ENCODE measurements at regions not wholly inside any gene's neighbourhood (a gene's known extent, or its start where the extent isn't known, plus 50 kb on each side); places are given as distances from the start of the nearest gene placed in this dataset.

DNA sequence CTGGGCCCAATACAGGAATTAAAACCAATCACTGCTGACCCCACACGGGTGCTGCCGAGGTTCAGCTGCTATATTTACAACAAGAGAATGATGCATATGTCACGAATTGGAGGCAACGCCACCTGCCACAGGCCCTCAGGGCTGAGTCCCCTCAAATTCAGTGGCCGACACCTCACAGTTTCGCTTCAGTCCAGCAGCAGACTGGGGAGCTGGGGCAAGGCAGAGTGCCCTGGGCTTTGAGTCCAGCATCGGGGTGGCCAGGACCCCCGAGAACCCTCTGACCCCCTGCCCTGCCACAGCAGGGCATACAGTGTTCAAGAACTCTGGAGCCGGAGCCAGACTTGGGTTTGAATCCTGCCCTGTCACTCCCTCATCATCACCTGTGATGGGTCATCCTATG, 247.2 kb downstream of the CTTN start:
- Histone ChIP-seq H3K4me3 (no peak overlapping the region), H3K27ac (no peak overlapping the region), H3K9me3 (no peaks in the 10 kb centered on the region), H3K27me3 (no peaks in the 10 kb centered on the region), H3K4me1 (ENCODE audit: insufficient read depth) (no peaks in the 10 kb centered on the region), H3K36me3 (no peaks in the 10 kb centered on the region)
- no peak for DNase-seq
- WGBS, 3 donors, result 68 to 72% (median 70%) methylated on average over 9 of the region's 9 CpGs
- intact Hi-C loops (cut with DNase I), result no loop called here
- TF ChIP-seq POLR2A (IDR thresholded peaks at IDR 0.05) (no peak), EP300 (IDR thresholded peaks at IDR 0.05) (no peak)
- TF ChIP-seq, protein P1, sequence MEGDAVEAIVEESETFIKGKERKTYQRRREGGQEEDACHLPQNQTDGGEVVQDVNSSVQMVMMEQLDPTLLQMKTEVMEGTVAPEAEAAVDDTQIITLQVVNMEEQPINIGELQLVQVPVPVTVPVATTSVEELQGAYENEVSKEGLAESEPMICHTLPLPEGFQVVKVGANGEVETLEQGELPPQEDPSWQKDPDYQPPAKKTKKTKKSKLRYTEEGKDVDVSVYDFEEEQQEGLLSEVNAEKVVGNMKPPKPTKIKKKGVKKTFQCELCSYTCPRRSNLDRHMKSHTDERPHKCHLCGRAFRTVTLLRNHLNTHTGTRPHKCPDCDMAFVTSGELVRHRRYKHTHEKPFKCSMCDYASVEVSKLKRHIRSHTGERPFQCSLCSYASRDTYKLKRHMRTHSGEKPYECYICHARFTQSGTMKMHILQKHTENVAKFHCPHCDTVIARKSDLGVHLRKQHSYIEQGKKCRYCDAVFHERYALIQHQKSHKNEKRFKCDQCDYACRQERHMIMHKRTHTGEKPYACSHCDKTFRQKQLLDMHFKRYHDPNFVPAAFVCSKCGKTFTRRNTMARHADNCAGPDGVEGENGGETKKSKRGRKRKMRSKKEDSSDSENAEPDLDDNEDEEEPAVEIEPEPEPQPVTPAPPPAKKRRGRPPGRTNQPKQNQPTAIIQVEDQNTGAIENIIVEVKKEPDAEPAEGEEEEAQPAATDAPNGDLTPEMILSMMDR (IDR thresholded peaks at IDR 0.05), result no peak

DNA sequence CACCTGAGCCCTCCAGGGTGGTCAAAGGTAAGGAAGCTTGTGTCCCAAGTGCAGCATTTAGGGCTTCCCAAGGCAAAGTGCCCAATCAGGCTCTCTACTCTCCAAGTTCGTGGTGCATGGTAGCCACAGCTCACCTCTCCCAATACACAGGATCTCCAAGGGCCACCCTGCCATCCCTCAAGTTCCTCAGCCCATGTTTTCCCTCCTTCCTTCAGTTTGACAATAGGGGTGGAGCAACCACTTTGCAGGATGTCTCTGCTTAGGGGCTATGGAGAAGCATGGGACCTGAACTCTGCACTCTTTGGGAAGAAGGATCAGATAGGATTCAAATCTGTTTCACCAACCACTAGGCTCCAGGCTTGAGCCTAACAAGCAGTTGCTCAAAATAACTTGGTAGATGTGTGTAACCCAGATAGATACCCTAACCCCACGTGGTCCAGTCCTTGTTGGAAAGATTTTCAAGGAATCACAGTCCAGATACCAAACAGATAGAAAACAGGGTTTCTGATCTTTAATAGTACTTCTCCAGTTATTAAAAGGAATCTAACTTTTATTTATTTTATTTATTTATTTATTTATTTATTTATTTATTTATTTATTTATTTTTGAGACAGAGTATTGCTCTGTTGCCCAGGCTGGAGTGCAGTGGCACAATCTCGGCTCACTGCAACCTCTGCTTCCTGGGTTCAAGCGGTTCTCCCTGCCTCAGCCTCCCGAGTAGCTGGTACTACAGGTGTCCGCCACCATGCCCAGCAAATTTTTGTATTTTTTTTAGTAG, 248.1 kb downstream of the CTTN start:
- Histone ChIP-seq H3K4me1 (ENCODE audit: insufficient read depth) (no peaks in the 10 kb centered on the region), H3K36me3 (no peaks in the 10 kb centered on the region), H3K4me3 (no peak overlapping the region), H3K27me3 (no peaks in the 10 kb centered on the region), H3K9me3 (no peaks in the 10 kb centered on the region), H3K27ac (no peak overlapping the region)
- WGBS, 3 donors, result 73 to 79% (median 73%) methylated on average over 6 of the region's 6 CpGs
- DNase-seq, result no peak
- no peak for TF ChIP-seq EP300 (IDR thresholded peaks at IDR 0.05)
- TF ChIP-seq, protein P1 (IDR thresholded peaks at IDR 0.05), result no peak
- intact Hi-C loops (cut with DNase I), result no loop called here

DNA sequence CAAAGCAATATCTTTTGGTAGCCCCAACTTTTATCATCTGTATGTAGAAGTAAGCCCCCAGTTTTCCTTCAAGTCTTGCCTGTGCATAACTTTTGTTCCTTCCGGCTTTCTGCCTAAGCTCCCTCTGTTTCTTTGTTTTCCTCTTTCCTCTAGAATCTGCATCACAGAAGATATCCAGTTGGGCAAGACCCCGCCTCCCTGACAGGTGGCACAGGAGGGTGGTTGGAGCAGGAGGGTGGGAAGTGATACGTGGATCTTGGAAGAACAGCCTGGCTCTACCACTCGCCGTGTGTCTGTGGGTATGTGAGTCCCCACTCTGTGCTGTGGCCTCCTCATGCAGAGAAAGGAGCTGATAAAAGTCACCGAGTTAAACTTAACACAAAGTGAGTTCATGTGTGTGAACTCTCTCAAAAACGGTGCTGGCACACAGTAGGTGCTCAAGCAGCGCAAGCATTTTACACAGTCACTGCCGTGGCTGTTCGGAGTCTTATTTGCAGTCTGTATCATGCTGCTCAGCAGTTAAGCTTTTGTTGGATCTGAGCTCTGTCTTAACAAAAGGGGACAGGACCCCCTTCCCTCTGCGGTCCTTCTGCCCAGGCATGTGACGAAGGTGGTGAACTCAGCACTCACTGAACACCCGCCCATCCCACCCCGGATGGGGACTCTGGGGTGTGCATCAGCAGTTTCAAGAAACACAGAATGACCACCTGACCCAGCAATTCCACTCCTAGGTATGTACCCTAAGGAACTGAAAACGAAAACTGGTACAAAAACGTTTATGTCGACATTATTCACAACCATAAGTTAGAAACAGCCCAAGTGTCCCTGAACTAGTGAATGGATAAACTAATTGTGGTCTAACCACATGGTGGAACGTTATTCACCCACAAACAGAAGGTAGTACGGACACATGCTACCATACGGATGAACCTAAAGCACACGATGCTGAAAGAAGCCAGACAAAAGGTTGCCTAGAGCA, 249.1 kb downstream of the CTTN start:
- H3K4me1 ChIP-seq (ENCODE audit: insufficient read depth), result no peaks in the 10 kb centered on the region
- H3K27ac ChIP-seq, result no peak overlapping the region
- no peak for TF ChIP-seq EP300 (IDR thresholded peaks at IDR 0.05)
- TF ChIP-seq, protein P1 (IDR thresholded peaks at IDR 0.05), result no peak
- no peak for TF ChIP-seq POLR2A (IDR thresholded peaks at IDR 0.05)
- no peak overlapping the region for H3K4me3 ChIP-seq
- intact Hi-C loops (cut with DNase I), result no loop called here
- H3K36me3 ChIP-seq, result no peaks in the 10 kb centered on the region
- WGBS, 3 donors, result 27 to 35% (median 31%) methylated on average over 21 of the region's 21 CpGs
- DNase-seq, result no peak
- no peaks in the 10 kb centered on the region for H3K27me3 ChIP-seq
- no peaks in the 10 kb centered on the region for H3K9me3 ChIP-seq

DNA sequence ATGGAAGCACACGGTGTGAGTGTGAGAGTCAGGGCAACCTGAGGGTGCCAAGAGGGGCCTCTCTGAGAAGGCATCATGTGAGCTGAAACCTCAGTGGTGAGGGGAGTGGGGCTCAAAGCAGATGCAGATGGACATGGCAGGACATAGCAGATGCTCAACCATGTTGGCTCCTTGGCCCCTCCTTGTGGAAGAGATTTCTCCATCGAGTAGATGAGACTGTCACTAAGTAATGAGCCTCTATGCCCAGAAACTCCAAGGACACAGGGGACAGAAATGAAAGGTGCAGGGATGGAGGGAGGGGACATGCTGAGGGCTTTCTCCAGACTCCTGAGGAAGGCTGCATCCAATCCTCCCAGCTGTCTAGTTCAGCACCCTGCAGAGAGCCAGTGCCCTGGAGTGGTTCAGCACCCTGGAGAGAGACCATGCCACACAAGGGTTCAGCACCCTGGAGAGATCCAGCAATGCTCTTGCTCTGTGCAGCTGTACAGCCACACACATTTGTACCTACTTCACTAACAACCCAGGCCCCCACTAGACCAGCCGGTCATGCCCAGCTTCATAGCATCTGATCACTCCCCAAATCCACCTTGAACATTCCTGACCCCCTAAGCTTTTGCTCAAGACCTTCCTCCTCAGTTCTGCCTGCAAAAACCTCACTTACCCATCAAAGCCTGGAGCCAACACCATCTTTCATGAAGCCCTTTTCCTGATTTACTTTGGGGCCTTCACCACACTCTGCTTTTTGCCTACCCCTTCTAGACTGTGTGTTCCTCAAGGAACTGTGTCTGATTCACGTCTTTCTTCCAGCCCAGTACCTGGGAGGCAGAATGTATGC, 252.0 kb downstream of the CTTN start:
- peak in 4 of 5 donors; percentile 43 to 65 (median 52) for DNase-seq
- H3K9me3 ChIP-seq, result no peaks in the 10 kb centered on the region
- intact Hi-C loops (cut with DNase I), result no loop called here
- no peak overlapping the region for H3K4me3 ChIP-seq
- H3K4me1 ChIP-seq (ENCODE audit: insufficient read depth), result no peaks in the 10 kb centered on the region
- H3K36me3 ChIP-seq, result no peaks in the 10 kb centered on the region
- H3K27me3 ChIP-seq, result no peaks in the 10 kb centered on the region
- TF ChIP-seq, protein P1 (IDR thresholded peaks at IDR 0.05), result no peak
- TF ChIP-seq POLR2A (IDR thresholded peaks at IDR 0.05) (no peak), EP300 (IDR thresholded peaks at IDR 0.05) (no peak)
- H3K27ac ChIP-seq, result no peak overlapping the region
- 44 to 48% (median 47%) methylated on average over 4 of the region's 4 CpGs for WGBS, 3 donors

Data from ovary (tissue), 7 donors.